HG03457 (cell line): ENCODE measurements at regions not wholly inside any gene's neighbourhood (a gene's known extent, or its start where the extent isn't known, plus 50 kb on each side); places are given as distances from the start of the nearest gene placed in this dataset.
"Not testable (repeated sequence)": the region's sequence is repeated elsewhere in the genome, so short reads cannot be mapped to it uniquely, and the experiment has no call there.

Experiments used
- ATAC-seq: cut with Tn5 transposase; IDR thresholded peaks from one replicate; pipeline ENCODE4 v1.9.1; 2021; ENCODE audit warnings: moderate number of reproducible peaks; ENCODE audit not compliant: unreplicated experiment

GRCh38 chr21:5121849-5122248, 5399.5 kb upstream of the TPTE start:
- ATAC-seq, result not testable (repeated sequence)

GRCh38 chr21:5123655-5124054, 5397.7 kb upstream of the TPTE start:
- not testable (repeated sequence) for ATAC-seq

GRCh38 chr21:5128261-5128660, 5393.1 kb upstream of the TPTE start:
- peak; percentile 81 for ATAC-seq

- not testable (repeated sequence) for ATAC-seq
Observed at GRCh38 chr21:5133824-5134223, 5387.6 kb upstream of the TPTE start.

GRCh38 chr21:5136406-5136805, 5385.0 kb upstream of the TPTE start:
- not testable (repeated sequence) for ATAC-seq

GRCh38 chr21:5137006-5137405, 5384.4 kb upstream of the TPTE start:
- not testable (repeated sequence) for ATAC-seq

GRCh38 chr21:5138687-5139086, 5382.7 kb upstream of the TPTE start:
- ATAC-seq, result not testable (repeated sequence)

- ATAC-seq, result not testable (repeated sequence)
Observed at GRCh38 chr21:5139528-5139927, 5381.9 kb upstream of the TPTE start.

GRCh38 chr21:5143011-5143410, 5378.4 kb upstream of the TPTE start:
- ATAC-seq, result not testable (repeated sequence)

GRCh38 chr21:5144731-5145130, 5376.7 kb upstream of the TPTE start:
- not testable (repeated sequence) for ATAC-seq

GRCh38 chr21:5147685-5148084, 5373.7 kb upstream of the TPTE start:
- not testable (repeated sequence) for ATAC-seq

GRCh38 chr21:5149222-5149621, 5372.2 kb upstream of the TPTE start:
- ATAC-seq, result not testable (repeated sequence)

GRCh38 chr21:5153842-5154640, 5367.3 kb upstream of the TPTE start:
- ATAC-seq, result peak; percentile 8

GRCh38 chr21:5154641-5154982, 5366.8 kb upstream of the TPTE start:
- ATAC-seq, result peak; percentile 96

GRCh38 chr21:5162693-5163574, 5358.4 kb upstream of the TPTE start:
- not testable (repeated sequence) for ATAC-seq

- not testable (repeated sequence) for ATAC-seq
Observed at GRCh38 chr21:5165829-5166228, 5355.6 kb upstream of the TPTE start.
